Choroid plexus epithelial cell (primary cell): ENCODE measurements at regions not wholly inside any gene's neighbourhood (a gene's known extent, or its start where the extent isn't known, plus 50 kb on each side); places are given as distances from the start of the nearest gene placed in this dataset.

ENCODE experiments used
- DNase-seq: peaks from one replicate; pipeline ENCODE4 v3.0.0-alpha.2; 2010; ENCODE audit warnings: low read depth
- H3K4me3 ChIP-seq: 2 replicates; pipeline ENCODE4 v1.5.1; 2011; ENCODE audit warnings: low read depth, mild to moderate bottlenecking, control low read depth, low read length, moderate library complexity
- CTCF ChIP-seq: conservative IDR thresholded peaks from 2 replicates; pipeline ENCODE4 v1.5.1; 2011; ENCODE audit warnings: low read depth, mild to moderate bottlenecking, control low read depth, inconsistent platforms, low read length, moderate library complexity

GRCh38 chr12:111076611-111077451 is 156.5 kb upstream of the MYL2 start:
- no peak for DNase-seq
- no peak overlapping the region for H3K4me3 ChIP-seq
- no peak for TF ChIP-seq CTCF

DNA sequence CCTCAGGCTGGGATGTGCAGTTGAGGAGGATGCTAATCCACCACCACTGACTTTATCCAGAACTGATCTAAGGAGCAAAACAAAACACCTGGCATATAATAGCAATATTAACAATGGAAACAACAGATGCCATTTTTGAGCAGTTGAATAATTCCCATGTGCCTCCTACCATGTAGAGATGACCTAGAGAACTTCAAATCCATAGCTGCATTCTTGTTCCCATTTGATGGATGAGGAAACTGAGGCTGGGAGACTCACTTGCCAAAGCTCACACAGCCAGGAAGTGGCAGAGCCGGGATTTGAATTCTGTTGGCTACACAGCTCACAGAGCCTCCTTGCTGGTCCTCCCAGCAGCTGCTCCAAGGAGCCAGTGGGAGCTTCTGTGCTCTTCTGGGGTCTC is 155.8 kb upstream of the MYL2 start:
- H3K4me3 ChIP-seq, result no peak overlapping the region
- no peak for DNase-seq
- no peak for TF ChIP-seq CTCF

- no peak overlapping the region for H3K4me3 ChIP-seq
- no peak for DNase-seq
- TF ChIP-seq CTCF, result no peak
Measured at GRCh38 chr12:111074965-111075364, 154.6 kb upstream of the MYL2 start.

DNA sequence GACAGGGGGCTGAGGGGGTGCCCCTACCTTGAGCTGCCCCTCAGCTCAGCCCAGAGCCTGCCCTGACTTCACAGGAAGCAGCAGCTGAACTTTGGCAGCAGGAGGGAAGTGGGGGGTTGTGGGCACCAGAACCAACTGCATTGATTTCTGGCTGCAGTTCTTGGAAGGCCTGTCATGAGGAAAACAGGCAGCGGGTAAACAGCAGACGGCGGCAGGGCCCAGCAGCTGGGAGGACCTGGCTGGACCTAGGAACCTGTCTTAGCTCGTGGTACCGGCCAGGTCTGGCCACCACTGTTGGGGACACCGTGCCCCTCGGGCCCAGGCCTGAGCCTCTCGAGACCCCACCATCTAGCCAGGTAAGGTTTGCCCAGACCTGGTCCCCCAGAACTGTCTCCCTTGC is 154.2 kb upstream of the MYL2 start:
- no peak for DNase-seq
- no peak for TF ChIP-seq CTCF
- no peak overlapping the region for H3K4me3 ChIP-seq

DNA sequence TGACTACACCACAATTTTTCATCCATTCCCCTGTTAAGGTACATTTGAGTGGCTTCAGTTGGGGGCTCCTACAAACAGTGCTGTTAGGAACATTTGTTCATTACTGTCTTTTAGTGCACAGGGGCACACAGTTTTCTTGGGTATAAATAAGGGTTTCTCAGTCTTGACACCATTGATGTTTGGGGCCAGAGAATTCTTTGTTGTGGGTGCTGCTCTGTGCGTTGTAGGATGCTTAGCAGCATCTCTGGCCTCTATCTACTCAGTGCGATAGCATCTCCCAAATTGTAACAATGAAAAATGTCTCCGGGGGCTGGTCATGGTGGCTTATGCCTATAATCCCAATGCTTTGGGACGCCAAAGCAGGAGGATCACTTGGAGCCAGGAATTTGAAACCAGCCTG is 153.0 kb upstream of the MYL2 start:
- no peak for TF ChIP-seq CTCF
- DNase-seq, result no peak
- no peak overlapping the region for H3K4me3 ChIP-seq

DNA sequence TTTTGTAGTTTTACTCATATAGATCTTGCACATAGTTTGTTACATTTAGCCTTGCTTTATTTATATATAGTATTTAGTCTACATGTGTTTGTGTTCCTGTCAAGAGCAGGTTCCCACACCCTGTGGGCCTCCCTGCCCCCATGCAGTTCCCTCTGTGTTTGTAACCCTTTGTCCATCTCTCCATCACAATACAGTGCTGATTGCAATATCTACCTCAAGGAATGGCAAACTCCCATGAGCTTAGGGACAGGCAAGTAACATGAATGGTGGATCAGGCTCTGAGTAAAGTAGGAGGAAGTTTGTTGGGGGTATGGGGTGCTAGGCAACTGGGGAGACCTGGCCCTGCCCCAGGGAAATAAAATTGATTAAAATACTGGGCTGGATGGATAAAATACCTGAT is 151.9 kb upstream of the MYL2 start:
- no peak overlapping the region for H3K4me3 ChIP-seq
- DNase-seq, result no peak
- TF ChIP-seq CTCF, result no peak

DNA sequence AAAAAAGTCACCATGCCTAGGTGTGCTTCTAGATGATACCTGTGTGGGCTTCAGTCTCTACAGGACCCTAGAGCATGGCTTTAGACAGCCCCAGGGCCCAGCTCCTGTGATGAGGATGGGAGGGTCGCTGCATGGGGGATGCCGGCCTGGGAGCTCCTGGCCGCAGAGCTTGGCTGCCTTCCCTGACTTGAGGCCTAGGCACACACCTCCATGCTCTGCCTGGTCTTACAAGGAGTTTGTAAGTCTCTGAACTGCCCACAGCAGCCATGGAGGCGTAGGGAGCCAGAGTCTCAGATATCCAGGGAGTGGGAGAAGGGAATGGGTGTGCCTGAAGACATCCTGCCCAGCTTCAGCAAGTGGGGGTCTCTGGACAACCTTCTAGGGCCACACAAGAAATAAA is 149.5 kb upstream of the MYL2 start:
- TF ChIP-seq CTCF, result no peak

More for the DNA sequence above, 149.5 kb upstream of the MYL2 start:
- no peak overlapping the region for H3K4me3 ChIP-seq
- DNase-seq, result no peak
